ENCODE measurements at regions not wholly inside any gene's neighbourhood (a gene's known extent, or its start where the extent isn't known, plus 50 kb on each side); places are given as distances from the start of the nearest gene placed in this dataset.

DNA sequence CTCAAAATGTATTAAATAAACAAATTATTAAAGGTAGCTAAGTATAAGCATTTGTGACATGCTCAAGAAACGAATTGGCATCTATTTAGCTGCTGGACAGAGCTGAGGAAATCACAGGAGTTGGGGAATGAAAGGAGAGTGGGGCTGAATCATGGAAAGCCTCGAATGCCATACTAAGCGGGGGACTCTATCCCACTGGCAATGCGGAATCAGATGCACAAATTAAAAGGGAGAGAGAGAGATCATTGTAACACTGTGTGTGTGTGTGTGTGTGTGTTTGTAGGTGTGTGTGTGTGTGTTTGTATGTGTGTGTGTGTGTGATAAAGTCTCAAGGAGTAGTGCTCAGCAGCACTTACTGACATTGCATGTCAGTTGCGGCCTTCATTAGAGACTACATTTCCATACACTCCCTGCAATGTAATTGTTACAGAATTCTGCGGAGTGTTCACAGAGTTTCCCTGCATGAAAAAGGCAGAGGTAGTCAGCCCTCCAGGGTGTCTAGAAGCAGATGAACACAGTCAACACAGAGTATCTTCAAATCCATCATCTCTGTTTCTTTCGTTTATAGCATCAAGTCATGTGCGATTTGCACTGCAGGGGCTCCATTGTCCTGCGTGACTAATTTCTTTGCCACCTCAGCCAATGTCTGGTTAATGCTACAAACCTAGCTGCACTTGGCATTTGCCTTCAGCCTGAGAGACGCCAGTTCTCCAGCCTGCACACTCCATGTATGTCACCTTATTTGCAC, 111.7 kb upstream of the CYRIA start:
- TF ChIP-seq, protein P1, sequence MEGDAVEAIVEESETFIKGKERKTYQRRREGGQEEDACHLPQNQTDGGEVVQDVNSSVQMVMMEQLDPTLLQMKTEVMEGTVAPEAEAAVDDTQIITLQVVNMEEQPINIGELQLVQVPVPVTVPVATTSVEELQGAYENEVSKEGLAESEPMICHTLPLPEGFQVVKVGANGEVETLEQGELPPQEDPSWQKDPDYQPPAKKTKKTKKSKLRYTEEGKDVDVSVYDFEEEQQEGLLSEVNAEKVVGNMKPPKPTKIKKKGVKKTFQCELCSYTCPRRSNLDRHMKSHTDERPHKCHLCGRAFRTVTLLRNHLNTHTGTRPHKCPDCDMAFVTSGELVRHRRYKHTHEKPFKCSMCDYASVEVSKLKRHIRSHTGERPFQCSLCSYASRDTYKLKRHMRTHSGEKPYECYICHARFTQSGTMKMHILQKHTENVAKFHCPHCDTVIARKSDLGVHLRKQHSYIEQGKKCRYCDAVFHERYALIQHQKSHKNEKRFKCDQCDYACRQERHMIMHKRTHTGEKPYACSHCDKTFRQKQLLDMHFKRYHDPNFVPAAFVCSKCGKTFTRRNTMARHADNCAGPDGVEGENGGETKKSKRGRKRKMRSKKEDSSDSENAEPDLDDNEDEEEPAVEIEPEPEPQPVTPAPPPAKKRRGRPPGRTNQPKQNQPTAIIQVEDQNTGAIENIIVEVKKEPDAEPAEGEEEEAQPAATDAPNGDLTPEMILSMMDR (IDR thresholded peaks at IDR 0.05; ENCODE audit: low read depth, low read length) = no peak
- TF ChIP-seq POLR2A (IDR thresholded peaks at IDR 0.05; ENCODE audit: extremely low read depth, insufficient read length) = no peak
